HG03469 (cell line): ENCODE measurements at regions not wholly inside any gene's neighbourhood (a gene's known extent, or its start where the extent isn't known, plus 50 kb on each side); places are given as distances from the start of the nearest gene placed in this dataset.

ENCODE experiments used
- ATAC-seq: cut with Tn5 transposase; IDR thresholded peaks from one replicate; pipeline ENCODE4 v1.9.1; 2021; ENCODE audit warnings: mild to moderate bottlenecking, moderate library complexity, moderate number of reproducible peaks; ENCODE audit not compliant: unreplicated experiment

- no peak for ATAC-seq
Observed at GRCh38 chr7:25850735-25851134, 301.3 kb upstream of the NFE2L3 start.

GRCh38 chr7:25851332-25852210 is 300.4 kb upstream of the NFE2L3 start:
- ATAC-seq, result no peak

DNA sequence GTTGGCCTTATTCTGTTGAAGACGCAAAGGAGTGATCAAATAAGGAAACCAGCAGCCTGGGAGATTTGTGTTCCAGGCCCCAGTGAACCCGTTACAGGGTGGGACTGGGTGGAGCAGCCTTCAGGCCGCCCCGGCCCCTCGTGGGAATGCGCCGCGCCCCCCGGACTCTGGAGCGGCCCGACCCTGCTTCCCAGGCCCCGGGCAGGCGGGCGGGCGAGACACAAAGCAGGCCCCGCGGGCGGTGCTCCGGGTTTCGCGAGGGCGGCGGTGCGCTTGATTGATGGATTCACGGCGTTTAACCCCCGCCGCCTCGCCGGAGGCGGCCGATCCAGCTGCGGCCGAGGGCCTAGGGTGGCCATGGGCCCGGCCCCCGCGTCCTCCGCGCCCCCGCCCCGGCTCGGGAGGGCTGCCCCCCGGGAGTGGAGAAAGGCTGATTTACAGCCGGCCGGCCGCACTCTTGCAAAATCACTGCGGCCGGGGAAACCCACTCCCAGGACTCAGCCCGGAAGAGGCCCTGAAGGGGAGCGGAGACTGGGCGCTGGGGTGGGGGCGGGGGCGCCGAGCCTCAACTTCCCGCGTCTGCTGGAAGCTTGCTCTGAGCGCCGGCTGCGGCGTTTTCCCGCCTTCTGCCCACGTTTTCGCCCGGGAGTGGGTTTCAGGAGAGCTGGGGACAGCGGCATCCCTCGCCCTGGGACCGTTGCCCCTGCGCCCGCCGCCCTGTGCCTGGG is 299.6 kb upstream of the NFE2L3 start:
- ATAC-seq, result no peak

DNA sequence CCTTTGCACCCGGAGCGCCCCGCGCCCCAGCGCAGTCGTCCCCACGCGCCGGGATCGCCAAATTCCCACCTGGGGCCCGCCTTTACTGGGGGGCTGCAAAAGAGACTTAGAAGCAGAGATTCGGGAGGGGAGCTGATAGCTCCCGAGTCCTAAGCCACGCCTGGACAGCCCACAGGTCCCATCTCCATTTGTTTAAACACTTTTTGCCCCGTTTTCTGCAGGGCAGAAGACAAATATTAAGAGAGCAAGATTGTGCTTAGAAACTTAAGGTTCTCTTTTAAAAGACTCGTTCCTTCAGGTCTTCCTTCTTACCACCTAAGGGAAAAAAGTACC is 299.1 kb upstream of the NFE2L3 start:
- ATAC-seq, result no peak

DNA sequence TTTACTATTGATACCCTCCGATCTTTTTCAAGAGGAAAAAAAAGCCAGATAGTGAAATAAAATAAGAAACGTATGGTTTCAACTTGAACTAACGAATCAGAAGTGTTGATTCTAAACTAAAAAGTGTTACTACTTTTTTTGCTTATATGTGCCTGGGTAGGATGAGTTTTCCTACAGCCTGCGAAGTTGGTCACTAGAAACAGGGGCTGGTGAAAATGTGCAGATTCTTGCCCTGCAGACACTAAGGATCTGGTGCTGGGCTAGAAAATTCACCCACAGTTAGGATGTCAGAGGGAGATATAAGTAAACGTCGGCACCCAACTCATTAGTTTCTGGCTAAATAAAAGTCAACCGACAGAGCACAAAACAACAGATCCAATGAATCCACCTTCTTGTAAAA is 298.7 kb upstream of the NFE2L3 start:
- no peak for ATAC-seq

GRCh38 chr7:25854059-25854458 is 297.9 kb upstream of the NFE2L3 start:
- no peak for ATAC-seq

- ATAC-seq, result no peak
Observed at GRCh38 chr7:25854608-25855497, 297.1 kb upstream of the NFE2L3 start.

GRCh38 chr7:25855854-25856782 is 295.9 kb upstream of the NFE2L3 start:
- ATAC-seq, result no peak

GRCh38 chr7:25857376-25858067 is 294.5 kb upstream of the NFE2L3 start:
- ATAC-seq, result no peak

GRCh38 chr7:25858200-25858524 is 293.8 kb upstream of the NFE2L3 start:
- ATAC-seq, result no peak

DNA sequence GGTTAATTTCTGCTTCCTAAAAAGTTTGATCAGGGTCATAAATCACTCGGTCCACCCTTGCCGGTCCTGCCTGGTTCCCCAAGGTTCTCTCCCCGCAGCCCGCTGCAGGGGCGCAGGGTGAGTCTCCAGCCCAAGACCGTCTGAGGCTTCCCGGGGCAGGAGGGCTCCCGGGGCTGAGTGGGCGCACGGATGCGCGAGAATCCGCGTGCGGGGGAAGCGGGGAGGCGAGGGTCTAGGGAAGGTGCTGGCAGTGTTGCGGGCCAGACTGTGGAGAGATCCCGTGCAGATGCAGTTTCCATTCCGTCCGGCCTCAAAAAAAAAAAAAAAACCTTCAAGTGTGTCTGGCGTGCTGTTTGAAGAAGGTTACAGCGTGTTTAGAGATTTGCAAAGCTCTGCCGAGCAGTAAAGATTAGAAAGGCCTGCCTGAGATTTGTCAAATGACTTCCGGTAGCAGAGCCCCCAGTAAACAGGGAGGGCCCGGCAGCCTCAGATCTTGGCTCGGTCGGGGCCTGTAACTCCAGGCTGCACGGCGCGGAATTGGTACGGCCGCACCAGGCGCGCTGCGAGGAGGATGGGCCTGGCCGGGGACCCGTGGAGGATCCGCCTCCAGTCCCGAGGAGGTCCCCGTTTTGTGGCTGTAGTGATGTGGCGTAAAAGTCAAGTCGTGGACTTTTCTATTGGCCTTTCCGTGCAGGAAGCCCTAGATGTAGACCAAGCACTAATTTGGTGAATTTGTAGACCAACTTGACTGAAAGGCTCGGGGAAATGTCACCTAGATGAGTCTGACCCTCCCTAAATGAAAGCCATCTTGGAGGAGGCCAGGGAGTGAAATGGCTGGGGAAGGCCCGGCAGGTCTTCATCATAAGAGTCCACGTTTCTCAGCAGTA is 293.2 kb upstream of the NFE2L3 start:
- ATAC-seq, result no peak

- no peak for ATAC-seq
Observed at GRCh38 chr7:25859412-25860274, 292.4 kb upstream of the NFE2L3 start.

DNA sequence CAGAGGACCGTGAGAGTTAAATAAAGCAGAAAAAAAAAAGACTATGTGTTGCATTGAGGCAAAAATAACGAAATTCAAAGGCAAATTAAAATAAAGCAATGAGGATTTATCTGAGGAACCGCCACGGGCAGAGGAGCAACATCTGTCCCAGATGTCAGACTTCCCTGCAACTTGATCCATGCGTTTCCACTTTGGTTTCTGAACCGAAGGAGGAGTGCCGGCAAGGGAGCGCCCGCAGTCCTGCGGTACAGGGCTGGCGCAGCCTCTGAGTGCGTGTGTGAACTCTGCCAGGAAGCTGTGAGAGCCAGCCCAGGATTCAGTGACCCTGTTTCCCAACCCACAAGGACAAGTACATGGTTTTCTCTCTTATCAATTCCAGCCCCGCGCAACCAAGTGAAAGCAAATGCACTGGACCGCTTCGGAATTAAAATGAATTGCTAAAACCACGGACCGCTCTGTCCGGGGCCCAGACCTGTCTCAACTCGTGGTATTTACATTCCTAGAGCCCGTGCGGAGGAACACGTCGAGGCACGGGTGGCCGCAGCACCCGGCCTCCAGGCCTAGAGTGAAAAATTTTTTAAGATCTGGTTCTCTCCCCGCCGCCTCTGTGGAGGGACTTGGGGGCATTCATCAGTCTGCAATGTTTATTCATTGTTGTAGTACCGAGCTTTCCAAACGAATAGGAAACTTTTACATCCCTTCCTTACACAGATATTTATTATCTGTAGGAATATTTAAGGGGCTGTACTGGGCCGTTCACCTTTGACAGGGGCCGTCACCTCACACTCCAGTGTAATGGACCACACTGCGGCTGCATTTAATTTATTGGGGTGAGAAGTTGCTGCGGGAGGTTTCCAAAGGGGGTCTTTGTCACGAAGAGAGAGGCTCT is 291.5 kb upstream of the NFE2L3 start:
- ATAC-seq, result no peak

DNA sequence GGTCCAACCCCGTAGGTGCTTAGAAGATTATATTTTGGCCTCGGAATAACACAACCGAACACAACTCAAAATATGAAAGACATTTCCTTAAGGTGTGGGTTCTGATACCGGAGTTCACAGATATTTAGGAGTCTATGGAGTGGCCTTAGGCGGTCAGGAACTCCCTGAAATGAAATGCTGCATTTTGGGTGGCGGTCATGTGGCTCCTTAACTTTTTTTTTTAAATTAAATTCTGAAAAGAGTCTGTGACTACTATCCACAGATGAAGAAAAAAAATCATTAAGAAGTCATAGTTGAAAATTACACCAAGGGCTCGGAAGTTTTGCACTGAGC is 290.9 kb upstream of the NFE2L3 start:
- ATAC-seq, result no peak

DNA sequence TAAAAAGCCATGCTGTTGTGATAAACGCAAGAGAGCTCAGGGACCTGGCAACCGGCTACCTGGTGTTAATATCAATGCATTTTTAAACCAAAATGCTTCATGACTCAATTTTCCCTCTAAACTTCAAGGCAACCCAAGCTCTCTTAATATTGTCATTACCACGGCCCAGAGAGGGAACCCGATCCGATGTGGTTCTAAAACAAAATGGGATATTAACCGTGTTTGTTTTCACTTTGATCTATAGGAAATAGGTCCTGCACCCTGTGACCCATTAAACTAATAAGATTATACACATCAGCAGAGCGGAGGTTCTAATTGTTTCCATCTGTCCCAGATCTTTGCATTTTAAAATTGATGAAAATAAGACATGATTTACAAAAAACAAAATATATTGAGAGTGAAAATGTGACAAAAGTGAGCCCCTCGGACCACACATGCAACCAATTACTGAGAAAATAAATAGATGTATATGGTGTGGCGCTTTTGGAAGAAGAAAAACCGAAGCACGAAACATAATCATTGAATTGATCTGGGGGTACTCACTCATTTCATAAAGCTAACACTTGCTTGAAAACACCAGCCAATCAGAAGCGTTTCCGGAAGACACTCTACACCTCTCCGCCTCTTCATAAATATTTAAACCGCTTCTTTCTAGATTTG is 290.3 kb upstream of the NFE2L3 start:
- no peak for ATAC-seq

GRCh38 chr7:25862261-25863004 is 289.6 kb upstream of the NFE2L3 start:
- ATAC-seq, result peak; percentile 85
